HG02970 (cell line): ENCODE measurements at regions not wholly inside any gene's neighbourhood (a gene's known extent, or its start where the extent isn't known, plus 50 kb on each side); places are given as distances from the start of the nearest gene placed in this dataset.

Experiments
- ATAC-seq: cut with Tn5 transposase; IDR thresholded peaks from one replicate; pipeline ENCODE4 v1.9.1; 2021; ENCODE audit warnings: mild to moderate bottlenecking, moderate library complexity, moderate number of reproducible peaks; ENCODE audit not compliant: unreplicated experiment, low FRiP score

DNA sequence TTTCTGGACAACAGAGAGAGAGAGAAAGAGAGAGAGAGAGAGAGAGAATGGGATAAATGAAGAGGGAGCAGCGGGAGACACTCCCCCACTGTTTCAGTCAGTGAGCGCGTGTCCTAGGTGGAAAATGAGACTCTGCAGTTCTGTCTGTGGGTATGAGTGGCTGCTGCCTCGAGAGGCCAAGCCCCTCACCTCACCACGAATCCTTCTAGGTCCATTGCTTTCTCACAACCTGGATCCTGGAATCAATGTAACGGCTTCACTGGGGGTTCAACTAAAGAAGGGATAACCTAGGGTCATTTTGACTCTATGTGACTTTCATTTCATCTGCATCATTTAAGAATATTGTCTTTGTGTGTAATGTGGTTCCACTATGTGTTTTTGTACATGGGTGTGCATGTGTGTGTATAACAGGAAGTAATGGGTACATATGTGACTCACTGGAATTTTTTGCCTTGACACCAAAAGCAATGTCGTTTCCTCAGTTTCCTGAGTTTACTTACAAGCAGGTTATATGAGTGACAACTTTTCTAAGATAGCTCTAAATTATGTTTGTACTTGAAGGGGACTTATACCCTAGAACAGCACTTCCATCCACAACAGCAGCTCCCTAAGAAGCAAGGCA lies 221.4 kb upstream of the TRIB2 start:
- ATAC-seq: no peak

- ATAC-seq: no peak
These were observed 218.4 kb upstream of the TRIB2 start for GRCh38 chr2:12498286-12498685.

DNA sequence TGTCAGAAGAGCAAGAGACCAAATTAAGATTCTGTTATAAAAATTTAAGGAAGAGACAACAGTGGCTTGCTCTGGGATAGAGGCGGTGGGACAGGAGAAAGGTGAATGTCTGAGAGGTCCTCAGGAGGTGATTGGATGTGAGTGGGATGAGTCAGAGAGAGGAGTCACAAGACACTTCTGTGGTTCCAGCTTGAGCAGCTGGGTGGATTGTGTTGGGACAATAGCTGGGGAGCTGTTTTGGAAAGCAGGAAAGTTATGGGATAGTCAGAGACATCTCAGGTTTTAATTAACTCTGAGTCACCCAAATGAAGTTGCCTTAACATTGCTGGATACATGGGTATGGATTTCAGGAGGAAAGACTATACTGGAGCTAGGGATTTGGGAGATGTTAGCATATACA lies 218.0 kb upstream of the TRIB2 start:
- ATAC-seq: no peak

- ATAC-seq: no peak
These were observed 215.8 kb upstream of the TRIB2 start for GRCh38 chr2:12500899-12501298.

DNA sequence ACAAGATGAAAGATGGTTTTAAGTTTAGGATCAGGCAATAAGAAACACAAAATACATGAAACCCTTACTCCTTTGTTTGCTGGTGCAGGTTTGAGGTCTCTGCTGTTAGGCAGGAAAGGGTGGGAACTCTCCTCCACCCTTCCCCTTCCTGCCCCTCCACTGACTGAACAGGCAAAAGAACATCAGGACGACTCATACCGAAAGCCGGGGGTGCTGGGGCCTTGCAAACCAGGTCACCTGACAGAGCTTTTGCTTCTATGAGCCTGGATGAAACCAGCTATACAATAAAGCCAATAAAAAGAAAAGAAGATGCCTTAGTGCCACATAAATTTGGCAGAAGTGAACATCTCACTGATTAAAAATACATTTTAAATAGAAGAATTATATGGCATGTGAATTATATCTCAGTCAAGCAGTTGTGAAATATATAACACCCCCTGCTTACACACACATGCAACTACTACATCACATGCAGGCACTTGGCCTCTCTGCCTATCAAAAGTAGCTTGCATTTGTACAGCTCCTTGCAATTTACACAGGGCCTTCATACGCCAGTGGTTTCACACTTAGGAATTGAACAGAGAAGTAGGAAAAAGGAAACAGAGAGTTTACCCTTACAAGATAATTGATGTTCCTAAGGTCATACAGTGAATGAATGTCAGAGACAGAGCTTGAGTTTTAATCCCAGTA lies 215.1 kb upstream of the TRIB2 start:
- peak; percentile 73 for ATAC-seq

DNA sequence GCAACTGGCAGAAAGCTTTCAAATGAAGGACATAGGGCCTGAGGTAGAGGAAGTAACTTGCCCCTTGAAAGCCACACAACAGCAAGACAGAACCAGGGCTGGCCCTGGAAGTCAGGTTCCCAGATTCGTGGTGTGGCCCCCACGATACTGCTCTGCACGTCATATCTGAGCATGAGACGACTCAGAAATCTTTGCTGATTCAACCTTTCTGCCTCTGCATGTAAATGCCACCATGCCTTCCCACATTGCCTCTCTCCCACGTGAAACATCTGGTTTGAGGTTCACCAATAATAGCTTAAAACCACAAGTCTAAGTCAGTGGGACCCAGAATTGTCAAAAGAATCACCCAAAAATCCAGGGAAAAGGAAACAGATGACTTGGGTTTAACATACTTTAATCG lies 214.0 kb upstream of the TRIB2 start:
- ATAC-seq: no peak

GRCh38 chr2:12504443-12504842 lies 212.3 kb upstream of the TRIB2 start:
- ATAC-seq: no peak

DNA sequence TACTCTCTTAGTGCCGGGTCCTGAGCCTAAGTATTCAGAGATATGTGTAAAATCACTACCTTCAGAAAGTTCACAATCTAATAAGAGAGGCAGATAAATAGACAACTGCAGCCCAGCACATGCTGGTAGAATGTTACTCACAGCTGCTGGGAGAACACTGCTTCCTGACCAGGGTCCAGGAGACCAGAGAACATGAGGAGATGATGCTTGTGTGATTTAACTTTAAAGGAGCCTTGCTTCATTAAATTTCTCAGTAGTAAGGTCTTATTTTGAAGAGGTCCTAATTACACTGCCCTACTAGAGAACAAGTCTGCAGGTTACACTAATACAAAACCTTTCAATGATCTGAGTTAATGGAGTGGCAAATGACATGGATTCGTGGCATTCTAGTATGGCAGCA lies 209.9 kb upstream of the TRIB2 start:
- no peak for ATAC-seq

DNA sequence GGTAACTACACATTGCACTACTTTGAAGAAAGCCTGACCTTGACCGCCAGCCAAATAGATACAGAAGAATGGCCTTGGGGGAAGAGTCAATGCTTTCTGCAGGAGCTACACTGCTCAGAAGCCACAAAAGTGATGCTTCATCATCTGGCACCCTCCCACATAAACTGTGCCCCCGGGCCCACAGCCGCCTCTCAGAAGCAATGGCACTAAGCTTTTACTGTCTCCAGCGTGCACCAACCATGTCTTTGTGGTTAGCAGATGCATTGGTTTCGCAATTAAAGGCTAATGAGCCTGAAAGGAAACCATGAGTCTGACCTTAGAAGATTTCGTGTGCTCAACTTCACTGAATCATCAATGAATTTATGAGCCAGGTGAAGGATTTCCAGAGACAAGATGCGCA lies 209.4 kb upstream of the TRIB2 start:
- no peak for ATAC-seq

DNA sequence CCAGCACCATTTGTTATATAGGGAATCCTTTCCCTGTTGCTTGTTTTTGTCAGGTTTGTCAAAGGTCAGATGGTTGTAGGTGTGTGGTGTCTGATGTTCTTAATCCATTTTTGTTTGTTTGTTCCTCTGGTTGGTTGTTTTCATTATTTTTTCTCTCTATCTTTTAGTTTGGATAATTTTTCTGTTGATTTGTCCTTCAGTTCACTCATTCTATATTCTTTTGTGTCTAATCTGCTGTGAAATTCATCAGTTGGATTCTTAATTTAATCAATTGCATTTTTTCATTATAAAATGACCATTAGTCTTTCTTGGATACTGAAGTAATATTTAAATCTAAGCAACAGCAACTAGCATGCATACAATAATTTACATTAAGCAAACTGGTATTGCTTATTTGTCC lies 206.7 kb upstream of the TRIB2 start:
- no peak for ATAC-seq

- ATAC-seq: no peak
These were observed 203.4 kb upstream of the TRIB2 start for GRCh38 chr2:12513339-12513738.

DNA sequence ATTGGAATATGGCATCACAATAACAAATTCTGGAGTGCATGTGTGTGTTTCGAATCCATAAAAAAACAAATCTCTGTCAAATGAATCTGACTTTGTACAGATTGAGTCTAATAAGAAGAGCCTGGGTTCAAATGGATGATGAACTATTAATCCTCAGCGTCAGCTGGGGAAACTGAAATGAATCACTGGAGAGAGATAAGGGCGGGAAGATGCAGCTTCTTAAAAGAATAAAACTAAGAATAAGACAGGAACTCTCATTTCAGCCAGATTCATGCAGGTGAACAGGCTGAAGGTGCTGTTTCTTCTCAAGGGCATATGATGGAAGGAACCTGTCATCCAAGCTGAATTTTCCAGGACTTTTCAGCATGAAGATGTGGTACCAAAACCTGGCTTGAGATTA lies 202.6 kb upstream of the TRIB2 start:
- ATAC-seq: no peak

GRCh38 chr2:12514631-12515437 lies 201.9 kb upstream of the TRIB2 start:
- no peak for ATAC-seq

DNA sequence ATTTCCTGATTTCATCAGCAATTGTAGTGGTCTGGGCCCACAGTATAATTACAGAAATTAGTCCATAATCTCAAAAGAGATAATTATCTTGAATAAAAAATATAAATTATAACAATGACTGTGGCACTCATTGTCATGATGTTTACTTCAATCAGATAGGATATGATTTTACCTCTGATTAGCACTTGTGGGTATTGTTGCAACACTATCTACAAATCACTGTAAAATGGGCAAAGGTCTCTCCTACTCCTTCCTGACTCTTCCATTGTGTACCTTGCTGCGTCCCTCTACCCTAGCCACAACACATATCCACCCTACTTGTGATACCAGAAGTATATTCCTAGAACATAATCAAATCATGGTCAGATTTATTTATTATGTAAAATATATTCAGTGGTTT lies 200.9 kb upstream of the TRIB2 start:
- ATAC-seq: no peak

DNA sequence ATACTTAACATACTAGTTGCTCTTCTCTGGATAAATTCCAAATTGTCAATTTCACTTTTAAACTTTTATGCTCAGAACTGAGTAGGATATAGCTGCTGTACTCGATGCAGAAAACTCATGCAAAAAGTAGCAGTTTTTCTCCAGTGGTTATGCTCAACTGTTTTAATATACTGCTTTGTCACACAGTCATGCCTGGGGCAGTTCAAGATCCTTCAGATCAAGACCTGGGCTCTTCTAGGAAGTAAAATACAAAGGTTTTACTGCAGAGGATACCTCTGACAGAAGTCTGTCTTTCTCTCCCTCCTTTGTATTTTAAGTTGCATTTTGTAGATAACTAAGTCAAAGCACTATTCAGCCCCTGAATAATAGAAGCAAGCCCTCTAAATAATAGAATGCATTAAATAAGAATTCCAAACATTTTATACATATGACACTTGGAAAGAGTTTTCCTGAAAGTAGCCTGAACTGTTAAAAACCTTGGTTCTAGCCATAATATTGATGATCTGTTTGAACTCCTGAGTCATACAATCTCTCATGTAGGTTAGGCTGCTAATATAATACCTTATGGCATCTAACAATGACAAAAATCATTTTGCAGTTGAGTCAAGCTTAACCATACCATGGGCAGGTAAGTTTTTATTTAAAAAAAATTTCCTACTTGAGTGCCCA lies 183.3 kb upstream of the TRIB2 start:
- ATAC-seq: no peak

DNA sequence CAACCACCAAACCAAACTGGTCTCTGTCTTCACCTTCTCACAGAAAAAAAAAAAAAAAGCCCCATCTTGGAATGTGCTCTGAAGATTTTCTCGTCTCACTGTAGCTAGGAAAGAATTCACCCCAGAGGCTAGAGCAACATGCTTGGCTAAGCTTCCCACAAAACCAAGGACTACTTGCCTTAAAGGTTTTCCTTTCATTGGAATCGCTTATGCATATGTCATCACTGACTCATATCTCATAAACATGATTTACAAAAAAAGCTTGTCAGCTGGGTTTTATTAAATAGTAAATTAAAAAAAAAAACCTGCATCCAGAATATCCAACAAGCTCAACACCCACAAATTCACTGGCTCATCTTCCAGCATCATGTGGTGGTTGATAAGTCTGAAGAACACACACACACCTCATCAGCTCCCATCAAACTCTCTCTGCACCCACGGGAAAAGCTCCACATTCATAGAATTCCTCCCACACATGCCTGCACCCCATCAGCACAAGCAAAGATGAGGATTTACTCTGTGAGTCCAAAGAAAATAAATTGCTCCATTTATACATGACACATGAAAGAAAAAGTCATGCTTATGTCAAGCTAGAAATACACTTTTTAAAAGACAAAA lies 182.0 kb upstream of the TRIB2 start:
- no peak for ATAC-seq

DNA sequence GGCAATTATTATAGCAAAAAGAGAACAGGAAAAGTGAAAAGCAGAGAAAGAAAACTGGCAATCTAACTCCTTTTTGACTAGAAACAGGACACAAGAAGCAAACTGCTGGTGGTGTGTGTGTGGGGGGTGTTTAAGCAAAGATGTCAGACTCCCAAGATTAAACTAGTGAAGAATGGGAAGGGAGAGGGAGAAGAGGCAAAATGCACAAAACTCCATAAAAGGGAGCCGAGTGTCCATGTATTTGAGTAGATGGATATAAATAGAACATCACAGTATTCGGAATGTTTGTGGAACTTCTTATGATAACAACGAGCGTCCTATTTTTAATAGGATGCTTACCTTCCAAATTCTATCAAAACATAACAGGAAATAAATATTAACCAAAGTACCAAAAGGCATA lies 179.8 kb upstream of the TRIB2 start:
- ATAC-seq: no peak

GRCh38 chr2:12538138-12538694 lies 178.5 kb upstream of the TRIB2 start:
- no peak for ATAC-seq

- ATAC-seq: no peak
These were observed 177.4 kb upstream of the TRIB2 start for GRCh38 chr2:12539336-12539735.

DNA sequence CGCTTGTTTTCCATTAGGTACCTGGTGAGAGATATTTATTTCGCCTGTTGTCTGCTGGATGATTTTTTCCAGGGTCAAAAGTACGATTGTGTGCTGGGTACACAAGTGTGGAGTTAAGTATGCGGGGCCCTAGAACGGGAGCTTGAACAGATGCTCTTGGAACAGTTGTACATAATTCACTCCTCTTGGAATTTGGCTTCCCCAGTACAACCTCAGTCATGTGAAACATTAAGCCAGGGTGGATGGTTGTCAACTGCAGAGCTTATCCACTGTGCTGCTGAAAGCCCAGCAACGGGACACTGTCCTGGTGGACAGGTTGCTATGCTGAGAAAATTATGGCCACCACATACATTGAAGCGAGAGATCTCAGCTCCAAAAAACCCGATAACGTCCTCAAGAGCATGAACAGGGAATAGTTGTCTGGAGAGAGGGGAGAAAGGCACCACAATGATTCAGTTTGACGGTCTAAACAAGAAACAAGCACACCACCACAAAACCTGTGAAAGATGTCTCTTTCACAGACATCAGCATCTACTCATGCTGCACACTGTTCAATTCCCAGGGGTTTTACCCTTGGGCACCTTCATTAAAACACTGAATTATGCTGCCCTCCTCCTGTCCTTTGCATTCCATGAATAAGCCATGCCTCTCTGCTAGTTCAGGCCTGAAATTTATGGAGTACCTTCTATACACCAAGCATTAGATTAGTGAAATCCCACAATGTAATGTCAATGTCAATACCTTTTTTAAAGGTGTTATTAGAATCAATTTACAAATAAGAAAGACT lies 176.8 kb upstream of the TRIB2 start:
- no peak for ATAC-seq
